ENCODE measurements at regions not wholly inside any gene's neighbourhood (a gene's known extent, or its start where the extent isn't known, plus 50 kb on each side); places are given as distances from the start of the nearest gene placed in this dataset.

DNA sequence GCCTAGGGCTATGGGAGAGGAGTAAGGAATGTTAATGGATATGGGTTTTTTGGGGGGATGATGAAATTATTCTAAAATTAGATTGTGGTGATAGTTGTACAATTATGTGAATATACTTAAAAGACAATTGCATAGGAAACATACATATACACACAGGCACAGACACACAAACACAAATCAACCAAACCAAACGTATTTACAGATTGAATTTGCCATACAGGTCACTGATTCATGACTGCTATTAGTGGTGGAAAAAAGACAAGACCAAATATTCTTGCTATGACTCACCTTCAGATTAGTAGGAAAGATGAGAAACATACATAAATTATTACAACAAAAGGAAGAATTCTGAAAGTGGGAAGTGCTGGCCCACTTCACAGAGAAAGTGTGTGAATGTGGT is 85.3 kb downstream of the C3orf38 start:
- TF ChIP-seq, protein P1, sequence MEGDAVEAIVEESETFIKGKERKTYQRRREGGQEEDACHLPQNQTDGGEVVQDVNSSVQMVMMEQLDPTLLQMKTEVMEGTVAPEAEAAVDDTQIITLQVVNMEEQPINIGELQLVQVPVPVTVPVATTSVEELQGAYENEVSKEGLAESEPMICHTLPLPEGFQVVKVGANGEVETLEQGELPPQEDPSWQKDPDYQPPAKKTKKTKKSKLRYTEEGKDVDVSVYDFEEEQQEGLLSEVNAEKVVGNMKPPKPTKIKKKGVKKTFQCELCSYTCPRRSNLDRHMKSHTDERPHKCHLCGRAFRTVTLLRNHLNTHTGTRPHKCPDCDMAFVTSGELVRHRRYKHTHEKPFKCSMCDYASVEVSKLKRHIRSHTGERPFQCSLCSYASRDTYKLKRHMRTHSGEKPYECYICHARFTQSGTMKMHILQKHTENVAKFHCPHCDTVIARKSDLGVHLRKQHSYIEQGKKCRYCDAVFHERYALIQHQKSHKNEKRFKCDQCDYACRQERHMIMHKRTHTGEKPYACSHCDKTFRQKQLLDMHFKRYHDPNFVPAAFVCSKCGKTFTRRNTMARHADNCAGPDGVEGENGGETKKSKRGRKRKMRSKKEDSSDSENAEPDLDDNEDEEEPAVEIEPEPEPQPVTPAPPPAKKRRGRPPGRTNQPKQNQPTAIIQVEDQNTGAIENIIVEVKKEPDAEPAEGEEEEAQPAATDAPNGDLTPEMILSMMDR (IDR thresholded peaks at IDR 0.05; ENCODE audit: unreplicated experiment in 3 of 3), result no peak
- no peaks in the 10 kb centered on the region for H3K27me3 Mint-ChIP-seq (ENCODE audit: low read depth)
- no peaks in the 10 kb centered on the region for H3K4me1 Mint-ChIP-seq
- no peak overlapping the region for H3K27ac Mint-ChIP-seq
- no peak overlapping the region for H3K4me3 Mint-ChIP-seq
- no peaks in the 10 kb centered on the region for H3K9me3 Mint-ChIP-seq
- no peaks in the 10 kb centered on the region for H3K36me3 Mint-ChIP-seq (ENCODE audit: low read depth)

DNA sequence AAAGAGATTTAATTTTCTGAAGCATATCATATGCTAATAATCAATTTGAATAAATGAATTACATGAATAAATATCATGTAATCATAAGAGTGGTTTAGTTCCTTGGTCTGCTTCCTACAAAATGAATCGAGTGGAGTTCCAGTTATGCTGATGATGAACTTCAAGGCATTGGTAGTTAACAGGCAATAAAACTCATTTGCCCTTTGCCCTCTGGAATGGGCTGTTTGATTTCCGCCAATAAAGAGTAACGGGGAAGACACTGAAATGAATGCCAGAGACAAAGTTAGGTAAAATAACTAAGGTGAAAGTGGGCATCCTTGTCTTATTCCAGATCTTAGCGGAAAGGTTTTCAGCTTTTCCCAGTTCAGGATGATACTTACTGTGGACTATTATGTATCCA is 90.1 kb downstream of the C3orf38 start:
- TF ChIP-seq, protein P1 (IDR thresholded peaks at IDR 0.05; ENCODE audit: unreplicated experiment in 3 of 3), result no peak
- no peak overlapping the region for H3K4me3 Mint-ChIP-seq
- H3K9me3 Mint-ChIP-seq, result peaks cover 9% of the 10 kb centered on the region
- peaks cover 5% of the 10 kb centered on the region for H3K36me3 Mint-ChIP-seq (ENCODE audit: low read depth)
- H3K27ac Mint-ChIP-seq, result no peak overlapping the region
- H3K4me1 Mint-ChIP-seq, result no peaks in the 10 kb centered on the region
- H3K27me3 Mint-ChIP-seq (ENCODE audit: low read depth), result no peaks in the 10 kb centered on the region

- TF ChIP-seq, protein P1 (IDR thresholded peaks at IDR 0.05; ENCODE audit: unreplicated experiment in 3 of 3), result no peak
- Mint-ChIP-seq H3K9me3 (peaks cover 19% of the 10 kb centered on the region), H3K4me3 (no peak overlapping the region), H3K27ac (no peak overlapping the region), H3K4me1 (peaks cover 5% of the 10 kb centered on the region), H3K27me3 (ENCODE audit: low read depth) (no peaks in the 10 kb centered on the region), H3K36me3 (ENCODE audit: low read depth) (peaks cover 9% of the 10 kb centered on the region)
Observed at GRCh38 chr3:88248658-88249057, 98.9 kb downstream of the C3orf38 start.

- Mint-ChIP-seq H3K36me3 (ENCODE audit: low read depth) (no peaks in the 10 kb centered on the region), H3K4me3 (no peak overlapping the region), H3K4me1 (no peaks in the 10 kb centered on the region)
Observed at GRCh38 chr3:88259045-88259444, 109.3 kb downstream of the C3orf38 start.

DNA sequence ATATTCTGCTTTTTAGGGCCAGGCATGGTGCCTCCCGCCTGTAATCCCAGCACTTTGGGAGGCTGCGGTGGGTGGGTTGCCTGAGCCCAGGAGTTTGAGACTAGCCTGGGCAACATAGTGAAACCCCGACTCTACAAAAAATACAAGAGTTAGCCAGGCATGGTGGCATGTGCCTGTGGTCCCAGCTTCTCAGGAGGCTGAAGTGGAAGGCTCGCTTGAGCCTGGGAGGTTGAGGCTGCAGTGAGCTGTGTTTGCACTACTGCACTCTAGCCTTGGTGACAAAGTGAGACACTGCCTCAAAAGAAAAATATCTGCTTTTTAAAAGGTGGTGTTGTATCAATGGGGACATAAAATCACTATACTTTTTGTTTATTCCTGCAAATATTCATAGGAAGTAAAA is 112.8 kb downstream of the C3orf38 start:
- Mint-ChIP-seq H3K27ac (no peak overlapping the region), H3K36me3 (ENCODE audit: low read depth) (no peaks in the 10 kb centered on the region), H3K4me3 (no peak overlapping the region), H3K27me3 (ENCODE audit: low read depth) (no peaks in the 10 kb centered on the region), H3K4me1 (no peaks in the 10 kb centered on the region), H3K9me3 (no peaks in the 10 kb centered on the region)
- TF ChIP-seq, protein P1 (IDR thresholded peaks at IDR 0.05; ENCODE audit: unreplicated experiment in 3 of 3), result no peak

More at GRCh38 chr3:88259045-88259444, 109.3 kb downstream of the C3orf38 start:
- Mint-ChIP-seq H3K27ac (peak overlapping the region in 1 of 3 experiments; percentile 52), H3K9me3 (no peaks in the 10 kb centered on the region), H3K27me3 (ENCODE audit: low read depth) (no peaks in the 10 kb centered on the region)
- TF ChIP-seq, protein P1 (IDR thresholded peaks at IDR 0.05; ENCODE audit: unreplicated experiment in 3 of 3), result no peak

DNA sequence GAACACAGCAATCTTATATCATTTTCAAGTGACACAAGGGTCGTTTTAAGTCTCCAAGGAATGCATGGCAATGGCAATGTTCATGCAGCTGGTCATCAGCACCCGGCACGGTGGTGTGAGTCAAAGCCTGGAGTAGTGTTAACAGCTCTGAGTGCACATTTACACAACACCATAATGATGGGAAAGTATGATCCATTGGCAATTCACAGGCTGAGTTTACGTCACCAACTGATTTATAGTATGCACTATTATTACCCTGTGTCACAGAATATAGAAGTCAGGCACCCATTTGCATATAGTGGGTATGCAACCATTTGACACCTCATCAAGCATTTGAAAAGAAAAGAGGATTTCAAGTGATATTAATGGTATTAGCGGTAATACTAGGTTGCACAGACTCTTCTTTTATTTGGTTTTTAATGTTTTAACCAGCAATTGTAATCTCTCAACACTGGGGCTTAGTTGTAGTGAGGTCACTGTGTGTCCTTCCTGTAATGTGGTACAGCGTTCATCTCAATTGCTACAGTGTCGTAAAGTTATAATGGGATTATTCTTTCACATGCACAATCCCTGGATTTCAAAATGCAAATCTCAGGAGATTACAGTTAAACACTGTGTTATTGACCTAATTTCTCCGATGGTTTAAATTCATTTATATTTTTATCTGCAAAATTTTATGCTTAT is 113.8 kb downstream of the C3orf38 start:
- Mint-ChIP-seq H3K9me3 (no peaks in the 10 kb centered on the region), H3K4me3 (no peak overlapping the region), H3K4me1 (no peaks in the 10 kb centered on the region), H3K27ac (no peak overlapping the region), H3K27me3 (ENCODE audit: low read depth) (no peaks in the 10 kb centered on the region), H3K36me3 (ENCODE audit: low read depth) (no peaks in the 10 kb centered on the region)
- TF ChIP-seq, protein P1 (IDR thresholded peaks at IDR 0.05; ENCODE audit: unreplicated experiment in 3 of 3), result no peak
